GM23338 (cell line): ENCODE measurements at regions not wholly inside any gene's neighbourhood (a gene's known extent, or its start where the extent isn't known, plus 50 kb on each side); places are given as distances from the start of the nearest gene placed in this dataset.

Experiments
- CREB1 ChIP-seq: fragments of 250-450 bp; sonication (Bioruptor Pico); IDR thresholded peaks from 2 replicates; pipeline ENCODE4 v1.5.0; 2020; ENCODE audit warnings: low read depth, mild to moderate bottlenecking, moderate library complexity
- EZH2 ChIP-seq: fragments of 200-600 bp; sonication (generic); IDR thresholded peaks from one replicate; pipeline ENCODE4 v1.8.0; 2017; ENCODE audit warnings: antibody characterized with exemption, mild to moderate bottlenecking, low read depth; ENCODE audit not compliant: unreplicated experiment
- EZH2phosphoT487 ChIP-seq: fragments of 200-600 bp; sonication (generic); IDR thresholded peaks from one replicate; pipeline ENCODE4 v1.8.1; 2018; ENCODE audit warnings: antibody characterized with exemption; ENCODE audit not compliant: unreplicated experiment
- JUNB ChIP-seq: IDR thresholded peaks from one replicate; pipeline ENCODE4 v1.6.1; 2016; ENCODE audit warnings: antibody characterized with exemption; ENCODE audit not compliant: unreplicated experiment
- NANOG ChIP-seq: IDR thresholded peaks from 2 replicates; pipeline ENCODE4 v1.6.1; 2016; ENCODE audit warnings: antibody characterized with exemption, borderline replicate concordance
- POLR2AphosphoS5 ChIP-seq: IDR thresholded peaks from 2 replicates; pipeline ENCODE4 v1.6.1; 2016; ENCODE audit warnings: antibody characterized with exemption, low read depth
- ZNF114 ChIP-seq: fragments of 250-450 bp; sonication (Bioruptor Pico); IDR thresholded peaks from 2 replicates; pipeline ENCODE4 v1.5.0; 2020; ENCODE audit warnings: mild to moderate bottlenecking, moderate library complexity
- ZNF331 ChIP-seq: fragments of 250-450 bp; sonication (Bioruptor Pico); IDR thresholded peaks from 2 replicates; pipeline ENCODE4 v1.5.0; 2020; ENCODE audit warnings: low read depth, mild to moderate bottlenecking, moderate library complexity
- TF ChIP-seq, protein P1 (sequence below), 2 experiments: fragments of 200-600 bp in 1 of 2; sonication (generic) in 1 of 2; conservative IDR thresholded peaks; 2 replicates each; pipeline versions ENCODE4 v1.5.1 to v1.6.1; 2016 to 2017; ENCODE audit warnings: antibody characterized with exemption in 2 of 2, low read depth in 2 of 2, mild to moderate bottlenecking in 2 of 2, moderate library complexity in 1 of 2
- TF ChIP-seq, protein P2 (sequence below): IDR thresholded peaks from one replicate; pipeline ENCODE4 v1.6.1; 2018; ENCODE audit warnings: antibody characterized with exemption; ENCODE audit not compliant: unreplicated experiment
- TF ChIP-seq, protein P3 (sequence below): IDR thresholded peaks from 2 replicates; pipeline ENCODE4 v1.6.1; 2016; ENCODE audit warnings: antibody characterized with exemption

DNA sequence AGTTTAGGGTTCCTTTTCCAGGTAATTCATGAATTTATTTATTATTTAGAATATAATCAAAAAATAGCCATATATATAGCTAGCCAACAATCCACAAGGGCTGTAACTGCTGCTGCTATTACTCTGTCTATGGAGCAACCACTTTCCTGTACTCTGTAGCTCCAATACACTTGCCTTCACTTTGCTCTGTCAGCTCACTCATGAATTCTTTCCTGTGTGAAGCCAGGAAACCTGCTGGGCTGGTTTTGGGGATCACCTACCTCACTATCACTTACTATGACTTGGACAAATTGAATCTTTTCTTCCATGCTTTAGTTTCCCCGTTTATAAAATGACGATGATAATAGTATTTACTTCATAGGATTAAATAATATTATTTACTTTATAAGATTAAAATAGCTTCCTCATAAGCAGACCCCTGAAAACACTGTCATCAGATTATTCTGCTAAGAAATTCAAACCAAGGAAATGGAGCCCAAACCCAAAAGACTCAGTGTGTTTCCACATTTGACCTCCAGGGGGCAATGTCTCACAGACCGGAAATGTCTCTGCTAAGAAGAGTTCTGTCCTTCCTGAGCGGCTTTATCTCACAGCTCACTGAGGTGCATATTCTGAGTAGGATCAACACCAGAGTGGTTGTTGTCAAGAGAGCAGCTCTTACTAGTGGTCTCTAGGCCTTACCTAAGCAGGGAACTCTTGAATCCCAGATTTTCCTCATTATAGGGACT lies 457.1 kb downstream of the DAD1 start:
- TF ChIP-seq POLR2AphosphoS5 = no peak
- TF ChIP-seq, protein P1, sequence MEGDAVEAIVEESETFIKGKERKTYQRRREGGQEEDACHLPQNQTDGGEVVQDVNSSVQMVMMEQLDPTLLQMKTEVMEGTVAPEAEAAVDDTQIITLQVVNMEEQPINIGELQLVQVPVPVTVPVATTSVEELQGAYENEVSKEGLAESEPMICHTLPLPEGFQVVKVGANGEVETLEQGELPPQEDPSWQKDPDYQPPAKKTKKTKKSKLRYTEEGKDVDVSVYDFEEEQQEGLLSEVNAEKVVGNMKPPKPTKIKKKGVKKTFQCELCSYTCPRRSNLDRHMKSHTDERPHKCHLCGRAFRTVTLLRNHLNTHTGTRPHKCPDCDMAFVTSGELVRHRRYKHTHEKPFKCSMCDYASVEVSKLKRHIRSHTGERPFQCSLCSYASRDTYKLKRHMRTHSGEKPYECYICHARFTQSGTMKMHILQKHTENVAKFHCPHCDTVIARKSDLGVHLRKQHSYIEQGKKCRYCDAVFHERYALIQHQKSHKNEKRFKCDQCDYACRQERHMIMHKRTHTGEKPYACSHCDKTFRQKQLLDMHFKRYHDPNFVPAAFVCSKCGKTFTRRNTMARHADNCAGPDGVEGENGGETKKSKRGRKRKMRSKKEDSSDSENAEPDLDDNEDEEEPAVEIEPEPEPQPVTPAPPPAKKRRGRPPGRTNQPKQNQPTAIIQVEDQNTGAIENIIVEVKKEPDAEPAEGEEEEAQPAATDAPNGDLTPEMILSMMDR (conservative IDR thresholded peaks at IDR 0.05; ENCODE audit: low read depth in 2 of 2) = peak; percentile 70 to 87
- no peak for TF ChIP-seq CREB1 (CRISPR knock-in tag)
- TF ChIP-seq, protein P2, sequence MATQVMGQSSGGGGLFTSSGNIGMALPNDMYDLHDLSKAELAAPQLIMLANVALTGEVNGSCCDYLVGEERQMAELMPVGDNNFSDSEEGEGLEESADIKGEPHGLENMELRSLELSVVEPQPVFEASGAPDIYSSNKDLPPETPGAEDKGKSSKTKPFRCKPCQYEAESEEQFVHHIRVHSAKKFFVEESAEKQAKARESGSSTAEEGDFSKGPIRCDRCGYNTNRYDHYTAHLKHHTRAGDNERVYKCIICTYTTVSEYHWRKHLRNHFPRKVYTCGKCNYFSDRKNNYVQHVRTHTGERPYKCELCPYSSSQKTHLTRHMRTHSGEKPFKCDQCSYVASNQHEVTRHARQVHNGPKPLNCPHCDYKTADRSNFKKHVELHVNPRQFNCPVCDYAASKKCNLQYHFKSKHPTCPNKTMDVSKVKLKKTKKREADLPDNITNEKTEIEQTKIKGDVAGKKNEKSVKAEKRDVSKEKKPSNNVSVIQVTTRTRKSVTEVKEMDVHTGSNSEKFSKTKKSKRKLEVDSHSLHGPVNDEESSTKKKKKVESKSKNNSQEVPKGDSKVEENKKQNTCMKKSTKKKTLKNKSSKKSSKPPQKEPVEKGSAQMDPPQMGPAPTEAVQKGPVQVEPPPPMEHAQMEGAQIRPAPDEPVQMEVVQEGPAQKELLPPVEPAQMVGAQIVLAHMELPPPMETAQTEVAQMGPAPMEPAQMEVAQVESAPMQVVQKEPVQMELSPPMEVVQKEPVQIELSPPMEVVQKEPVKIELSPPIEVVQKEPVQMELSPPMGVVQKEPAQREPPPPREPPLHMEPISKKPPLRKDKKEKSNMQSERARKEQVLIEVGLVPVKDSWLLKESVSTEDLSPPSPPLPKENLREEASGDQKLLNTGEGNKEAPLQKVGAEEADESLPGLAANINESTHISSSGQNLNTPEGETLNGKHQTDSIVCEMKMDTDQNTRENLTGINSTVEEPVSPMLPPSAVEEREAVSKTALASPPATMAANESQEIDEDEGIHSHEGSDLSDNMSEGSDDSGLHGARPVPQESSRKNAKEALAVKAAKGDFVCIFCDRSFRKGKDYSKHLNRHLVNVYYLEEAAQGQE = no peak
- no peak for TF ChIP-seq EZH2
- no peak for TF ChIP-seq JUNB
- no peak for TF ChIP-seq ZNF114 (CRISPR knock-in tag)
- no peak for TF ChIP-seq EZH2phosphoT487
- no peak for TF ChIP-seq ZNF331
- TF ChIP-seq, protein P3, sequence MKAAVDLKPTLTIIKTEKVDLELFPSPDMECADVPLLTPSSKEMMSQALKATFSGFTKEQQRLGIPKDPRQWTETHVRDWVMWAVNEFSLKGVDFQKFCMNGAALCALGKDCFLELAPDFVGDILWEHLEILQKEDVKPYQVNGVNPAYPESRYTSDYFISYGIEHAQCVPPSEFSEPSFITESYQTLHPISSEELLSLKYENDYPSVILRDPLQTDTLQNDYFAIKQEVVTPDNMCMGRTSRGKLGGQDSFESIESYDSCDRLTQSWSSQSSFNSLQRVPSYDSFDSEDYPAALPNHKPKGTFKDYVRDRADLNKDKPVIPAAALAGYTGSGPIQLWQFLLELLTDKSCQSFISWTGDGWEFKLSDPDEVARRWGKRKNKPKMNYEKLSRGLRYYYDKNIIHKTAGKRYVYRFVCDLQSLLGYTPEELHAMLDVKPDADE = no peak
- TF ChIP-seq NANOG = no peak
